Ishikawa (cell line): ENCODE measurements at regions not wholly inside any gene's neighbourhood (a gene's known extent, or its start where the extent isn't known, plus 50 kb on each side); places are given as distances from the start of the nearest gene placed in this dataset.

Experiments
- CEBPB ChIP-seq: IDR thresholded peaks from 2 replicates; pipeline ENCODE4 v1.6.1; 2012
- CREB1 ChIP-seq: IDR thresholded peaks from 2 replicates; pipeline ENCODE4 v1.6.1; 2012; ENCODE audit warnings: low read depth
- EGR1 ChIP-seq: IDR thresholded peaks from 2 replicates; pipeline ENCODE4 v1.6.1; 2012
- EP300 ChIP-seq: IDR thresholded peaks from 2 replicates; pipeline ENCODE4 v1.6.1; 2012; ENCODE audit warnings: borderline replicate concordance
- FOXM1 ChIP-seq: IDR thresholded peaks from 2 replicates; pipeline ENCODE4 v1.6.1; 2012; ENCODE audit warnings: low read depth, borderline replicate concordance
- NFIC ChIP-seq: IDR thresholded peaks from 2 replicates; pipeline ENCODE4 v1.6.1; 2012
- RAD21 ChIP-seq: IDR thresholded peaks from 2 replicates; pipeline ENCODE4 v1.6.1; 2012; ENCODE audit warnings: low read depth
- TAF1 ChIP-seq: IDR thresholded peaks from 2 replicates; pipeline ENCODE4 v1.6.1; 2012; ENCODE audit warnings: low read depth, mild to moderate bottlenecking
- TCF12 ChIP-seq: IDR thresholded peaks from 2 replicates; pipeline ENCODE4 v1.6.1; 2012; ENCODE audit warnings: low read depth
- TF ChIP-seq, protein P1 (sequence below): IDR thresholded peaks from 2 replicates; pipeline ENCODE4 v1.6.1; 2012
- TF ChIP-seq, protein P2 (sequence below): IDR thresholded peaks from 2 replicates; pipeline ENCODE4 v1.6.1; 2012
- TF ChIP-seq, protein P3 (sequence below): IDR thresholded peaks from 2 replicates; pipeline ENCODE4 v1.6.1; 2012; ENCODE audit warnings: low read depth, mild to moderate bottlenecking

DNA sequence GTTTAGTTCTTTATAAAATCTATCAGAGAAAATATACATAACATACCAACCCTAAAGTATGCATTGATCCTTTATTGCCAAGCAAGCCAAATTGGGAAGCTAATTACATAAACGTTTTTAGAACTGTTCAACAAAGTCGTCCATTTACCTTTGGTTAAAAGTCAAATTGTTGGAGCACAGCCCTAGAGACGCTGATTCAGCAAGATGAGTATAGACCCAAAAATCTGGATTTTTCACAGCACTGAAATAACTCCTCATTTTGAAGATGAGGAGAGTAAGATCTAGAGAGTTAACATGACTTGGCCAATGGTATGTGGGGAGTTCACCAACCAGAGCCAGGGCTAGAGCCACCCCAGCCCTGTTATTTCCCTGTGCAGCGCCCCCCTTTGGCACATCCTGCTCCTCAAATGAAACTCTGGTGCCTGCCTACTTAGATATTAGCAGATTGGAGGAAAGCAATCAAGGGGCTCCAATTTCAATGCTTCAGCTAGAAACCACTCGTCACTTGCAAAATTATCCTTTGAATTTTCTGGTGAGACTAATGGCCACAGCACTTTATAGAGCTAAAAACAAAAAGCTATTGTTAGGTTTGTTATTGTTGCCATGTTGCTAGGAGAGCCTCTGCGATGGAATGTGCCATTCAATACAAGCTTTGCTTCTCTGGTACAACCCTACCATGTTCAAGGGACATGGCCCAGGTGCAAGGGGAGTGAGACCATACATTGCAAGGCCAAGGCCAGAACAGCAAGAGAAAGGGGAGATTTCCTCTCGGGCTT, 132.6 kb upstream of the ZEB1 start:
- TF ChIP-seq TAF1 (no peak), NFIC (no peak), EGR1 (no peak), CREB1 (no peak), CEBPB (no peak), RAD21 (0 out of 2 replicates have a peak, but pooled peaks have one; percentile 4), TCF12 (no peak), EP300 (no peak), FOXM1 (no peak)
- TF ChIP-seq, protein P1, sequence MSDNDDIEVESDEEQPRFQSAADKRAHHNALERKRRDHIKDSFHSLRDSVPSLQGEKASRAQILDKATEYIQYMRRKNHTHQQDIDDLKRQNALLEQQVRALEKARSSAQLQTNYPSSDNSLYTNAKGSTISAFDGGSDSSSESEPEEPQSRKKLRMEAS: no peak
- TF ChIP-seq, protein P2, sequence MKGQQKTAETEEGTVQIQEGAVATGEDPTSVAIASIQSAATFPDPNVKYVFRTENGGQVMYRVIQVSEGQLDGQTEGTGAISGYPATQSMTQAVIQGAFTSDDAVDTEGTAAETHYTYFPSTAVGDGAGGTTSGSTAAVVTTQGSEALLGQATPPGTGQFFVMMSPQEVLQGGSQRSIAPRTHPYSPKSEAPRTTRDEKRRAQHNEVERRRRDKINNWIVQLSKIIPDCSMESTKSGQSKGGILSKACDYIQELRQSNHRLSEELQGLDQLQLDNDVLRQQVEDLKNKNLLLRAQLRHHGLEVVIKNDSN: no peak
- TF ChIP-seq, protein P3, sequence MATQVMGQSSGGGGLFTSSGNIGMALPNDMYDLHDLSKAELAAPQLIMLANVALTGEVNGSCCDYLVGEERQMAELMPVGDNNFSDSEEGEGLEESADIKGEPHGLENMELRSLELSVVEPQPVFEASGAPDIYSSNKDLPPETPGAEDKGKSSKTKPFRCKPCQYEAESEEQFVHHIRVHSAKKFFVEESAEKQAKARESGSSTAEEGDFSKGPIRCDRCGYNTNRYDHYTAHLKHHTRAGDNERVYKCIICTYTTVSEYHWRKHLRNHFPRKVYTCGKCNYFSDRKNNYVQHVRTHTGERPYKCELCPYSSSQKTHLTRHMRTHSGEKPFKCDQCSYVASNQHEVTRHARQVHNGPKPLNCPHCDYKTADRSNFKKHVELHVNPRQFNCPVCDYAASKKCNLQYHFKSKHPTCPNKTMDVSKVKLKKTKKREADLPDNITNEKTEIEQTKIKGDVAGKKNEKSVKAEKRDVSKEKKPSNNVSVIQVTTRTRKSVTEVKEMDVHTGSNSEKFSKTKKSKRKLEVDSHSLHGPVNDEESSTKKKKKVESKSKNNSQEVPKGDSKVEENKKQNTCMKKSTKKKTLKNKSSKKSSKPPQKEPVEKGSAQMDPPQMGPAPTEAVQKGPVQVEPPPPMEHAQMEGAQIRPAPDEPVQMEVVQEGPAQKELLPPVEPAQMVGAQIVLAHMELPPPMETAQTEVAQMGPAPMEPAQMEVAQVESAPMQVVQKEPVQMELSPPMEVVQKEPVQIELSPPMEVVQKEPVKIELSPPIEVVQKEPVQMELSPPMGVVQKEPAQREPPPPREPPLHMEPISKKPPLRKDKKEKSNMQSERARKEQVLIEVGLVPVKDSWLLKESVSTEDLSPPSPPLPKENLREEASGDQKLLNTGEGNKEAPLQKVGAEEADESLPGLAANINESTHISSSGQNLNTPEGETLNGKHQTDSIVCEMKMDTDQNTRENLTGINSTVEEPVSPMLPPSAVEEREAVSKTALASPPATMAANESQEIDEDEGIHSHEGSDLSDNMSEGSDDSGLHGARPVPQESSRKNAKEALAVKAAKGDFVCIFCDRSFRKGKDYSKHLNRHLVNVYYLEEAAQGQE: no peak
